ENCODE measurements at regions not wholly inside any gene's neighbourhood (a gene's known extent, or its start where the extent isn't known, plus 50 kb on each side); places are given as distances from the start of the nearest gene placed in this dataset.
"Not testable (repeated sequence)": the region's sequence is repeated elsewhere in the genome, so short reads cannot be mapped to it uniquely, and the experiment has no call there.

GRCh38 chr6:91970700-91971099 is 1383.8 kb upstream of the MAP3K7 start:
- in situ Hi-C loops (cut with HindIII; ENCODE audit: low sequenced_read_pairs), result no loop called here
- no peak for DNase-seq (ENCODE audit: low spot score)

GRCh38 chr6:91965872-91966271 is 1379.0 kb upstream of the MAP3K7 start:
- no peak for DNase-seq (ENCODE audit: low spot score)
- in situ Hi-C loops (cut with HindIII; ENCODE audit: low sequenced_read_pairs), result no loop called here

GRCh38 chr6:91961671-91962070 is 1374.8 kb upstream of the MAP3K7 start:
- DNase-seq (ENCODE audit: low spot score), result no peak

GRCh38 chr6:91961236-91961635 is 1374.4 kb upstream of the MAP3K7 start:
- in situ Hi-C loops (cut with HindIII; ENCODE audit: low sequenced_read_pairs), result no loop called here
- DNase-seq (ENCODE audit: low spot score), result no peak

More at GRCh38 chr6:91961671-91962070, 1374.8 kb upstream of the MAP3K7 start:
- in situ Hi-C loops (cut with HindIII; ENCODE audit: low sequenced_read_pairs), result no loop called here

GRCh38 chr6:91941838-91942237 is 1355.0 kb upstream of the MAP3K7 start:
- no peak for DNase-seq (ENCODE audit: low spot score)
- in situ Hi-C loops (cut with HindIII; ENCODE audit: low sequenced_read_pairs), result no loop called here

GRCh38 chr6:91940801-91941200 is 1353.9 kb upstream of the MAP3K7 start:
- DNase-seq (ENCODE audit: low spot score), result no peak
- in situ Hi-C loops (cut with HindIII; ENCODE audit: low sequenced_read_pairs), result no loop called here

GRCh38 chr6:91926827-91927226 is 1340.0 kb upstream of the MAP3K7 start:
- in situ Hi-C loops (cut with HindIII; ENCODE audit: low sequenced_read_pairs), result no loop called here

GRCh38 chr6:91926361-91926760 is 1339.5 kb upstream of the MAP3K7 start:
- in situ Hi-C loops (cut with HindIII; ENCODE audit: low sequenced_read_pairs), result no loop called here
- DNase-seq (ENCODE audit: low spot score), result no peak

More at GRCh38 chr6:91926827-91927226, 1340.0 kb upstream of the MAP3K7 start:
- no peak for DNase-seq (ENCODE audit: low spot score)

GRCh38 chr6:91911945-91912344 is 1325.1 kb upstream of the MAP3K7 start:
- DNase-seq (ENCODE audit: low spot score), result no peak
- in situ Hi-C loops (cut with HindIII; ENCODE audit: low sequenced_read_pairs), result no loop called here

- no peak for DNase-seq (ENCODE audit: low spot score)
- in situ Hi-C loops (cut with HindIII; ENCODE audit: low sequenced_read_pairs), result no loop called here
These were observed 1317.8 kb upstream of the MAP3K7 start for GRCh38 chr6:91904586-91905164.

- in situ Hi-C loops (cut with HindIII; ENCODE audit: low sequenced_read_pairs), result no loop called here
- DNase-seq (ENCODE audit: low spot score), result no peak
These were observed 1308.9 kb upstream of the MAP3K7 start for GRCh38 chr6:91895599-91896285.

GRCh38 chr6:91886183-91886795 is 1299.4 kb upstream of the MAP3K7 start:
- no peak for DNase-seq (ENCODE audit: low spot score)
- in situ Hi-C loops (cut with HindIII; ENCODE audit: low sequenced_read_pairs), result no loop called here

- DNase-seq (ENCODE audit: low spot score); in situ Hi-C loops (cut with HindIII; ENCODE audit: low sequenced_read_pairs): not testable (repeated sequence)
These were observed 1294.9 kb upstream of the MAP3K7 start for GRCh38 chr6:91881791-91882190.

- no peak for DNase-seq (ENCODE audit: low spot score)
- in situ Hi-C loops (cut with HindIII; ENCODE audit: low sequenced_read_pairs), result no loop called here
These were observed 1292.6 kb upstream of the MAP3K7 start for GRCh38 chr6:91879386-91879995.

- in situ Hi-C loops (cut with HindIII; ENCODE audit: low sequenced_read_pairs), result no loop called here
- DNase-seq (ENCODE audit: low spot score), result no peak
These were observed 1291.1 kb upstream of the MAP3K7 start for GRCh38 chr6:91877994-91878393.

- no peak for DNase-seq (ENCODE audit: low spot score)
- in situ Hi-C loops (cut with HindIII; ENCODE audit: low sequenced_read_pairs), result no loop called here
These were observed 1288.1 kb upstream of the MAP3K7 start for GRCh38 chr6:91874971-91875370.

- in situ Hi-C loops (cut with HindIII; ENCODE audit: low sequenced_read_pairs), result no loop called here
- DNase-seq (ENCODE audit: low spot score), result no peak
These were observed 1281.8 kb upstream of the MAP3K7 start for GRCh38 chr6:91868539-91869202.

GRCh38 chr6:91865889-91866288 is 1279.0 kb upstream of the MAP3K7 start:
- DNase-seq (ENCODE audit: low spot score), result no peak
- in situ Hi-C loops (cut with HindIII; ENCODE audit: low sequenced_read_pairs), result no loop called here

GRCh38 chr6:91864911-91865310 is 1278.0 kb upstream of the MAP3K7 start:
- DNase-seq (ENCODE audit: low spot score), result no peak
- in situ Hi-C loops (cut with HindIII; ENCODE audit: low sequenced_read_pairs), result no loop called here
